Dedifferentiated amniotic fluid mesenchymal stem cell (primary cell): ENCODE measurements at regions not wholly inside any gene's neighbourhood (a gene's known extent, or its start where the extent isn't known, plus 50 kb on each side); places are given as distances from the start of the nearest gene placed in this dataset.

Experiments used
- DNase-seq: peaks from one replicate; pipeline ENCODE4 v3.0.0-alpha.2; 2016; ENCODE audit errors: extremely low spot score

GRCh38 chr3:110099711-110100110 is 762.4 kb upstream of the DPPA4 start:
- DNase-seq = no peak

- no peak for DNase-seq
Observed at GRCh38 chr3:110101361-110101760, 764.0 kb upstream of the DPPA4 start.

GRCh38 chr3:110106805-110107204 is 769.5 kb upstream of the DPPA4 start:
- DNase-seq = no peak

GRCh38 chr3:110123946-110124345 is 786.6 kb upstream of the DPPA4 start:
- no peak for DNase-seq

- DNase-seq = no peak
Observed at GRCh38 chr3:110126065-110126464, 788.7 kb upstream of the DPPA4 start.

- no peak for DNase-seq
Observed at GRCh38 chr3:110133971-110134370, 796.6 kb upstream of the DPPA4 start.

GRCh38 chr3:110139048-110139447 is 801.7 kb upstream of the DPPA4 start:
- no peak for DNase-seq

- no peak for DNase-seq
Observed at GRCh38 chr3:110139821-110140220, 802.5 kb upstream of the DPPA4 start.

GRCh38 chr3:110149763-110150162 is 812.4 kb upstream of the DPPA4 start:
- no peak for DNase-seq

GRCh38 chr3:110157221-110157620 is 819.9 kb upstream of the DPPA4 start:
- DNase-seq = no peak

- no peak for DNase-seq
Observed at GRCh38 chr3:110164632-110165369, 827.5 kb upstream of the DPPA4 start.

- DNase-seq = no peak
Observed at GRCh38 chr3:110165370-110165743, 828.0 kb upstream of the DPPA4 start.

- DNase-seq = no peak
Observed at GRCh38 chr3:110165753-110166152, 828.4 kb upstream of the DPPA4 start.

GRCh38 chr3:110166791-110167190 is 829.4 kb upstream of the DPPA4 start:
- DNase-seq = no peak

GRCh38 chr3:110174908-110175307 is 837.6 kb upstream of the DPPA4 start:
- DNase-seq = no peak

GRCh38 chr3:110178965-110179364 is 841.6 kb upstream of the DPPA4 start:
- DNase-seq = no peak

GRCh38 chr3:110180733-110181132 is 843.4 kb upstream of the DPPA4 start:
- DNase-seq = no peak

- no peak for DNase-seq
Observed at GRCh38 chr3:110181226-110181625, 843.9 kb upstream of the DPPA4 start.

- no peak for DNase-seq
Observed at GRCh38 chr3:110184536-110184935, 847.2 kb upstream of the DPPA4 start.

GRCh38 chr3:110193074-110193473 is 855.7 kb upstream of the DPPA4 start:
- no peak for DNase-seq

- DNase-seq = no peak
Observed at GRCh38 chr3:110198717-110199587, 861.6 kb upstream of the DPPA4 start.

GRCh38 chr3:110199588-110199943 is 862.2 kb upstream of the DPPA4 start:
- DNase-seq = no peak

- DNase-seq = no peak
Observed at GRCh38 chr3:110210086-110210660, 861.4 kb upstream of the NECTIN3 start.
